Esophagus muscularis mucosa (tissue), 3 donors: ENCODE measurements at regions not wholly inside any gene's neighbourhood (a gene's known extent, or its start where the extent isn't known, plus 50 kb on each side); places are given as distances from the start of the nearest gene placed in this dataset.

Experiments used
- CTCF ChIP-seq, 3 experiments: fragments of 200-600 bp in 2 of 3; fragments of 450-650 bp in 1 of 3; sonication (generic) in 2 of 3; IDR thresholded peaks; one replicate each; pipeline ENCODE4 v1.5.1; 2017 to 2019; ENCODE audit warnings: antibody characterized with exemption in 3 of 3, mild to moderate bottlenecking in 2 of 3, moderate library complexity in 1 of 3
- POLR2AphosphoS5 ChIP-seq, 2 donors: sonication (generic); formaldehyde crosslinking; IDR thresholded peaks; one replicate each; pipeline ENCODE4 v1.6.1; 2017; ENCODE audit warnings: antibody characterized with exemption in 2 of 2

- TF ChIP-seq CTCF (IDR thresholded peaks at IDR 0.05) = no peak
- TF ChIP-seq POLR2AphosphoS5 (IDR thresholded peaks at IDR 0.05) = no peak
Measured at GRCh38 chr4:175514174-175514573, 297.9 kb downstream of the GPM6A start.
